ENCODE measurements at regions not wholly inside any gene's neighbourhood (a gene's known extent, or its start where the extent isn't known, plus 50 kb on each side); places are given as distances from the start of the nearest gene placed in this dataset.

DNA sequence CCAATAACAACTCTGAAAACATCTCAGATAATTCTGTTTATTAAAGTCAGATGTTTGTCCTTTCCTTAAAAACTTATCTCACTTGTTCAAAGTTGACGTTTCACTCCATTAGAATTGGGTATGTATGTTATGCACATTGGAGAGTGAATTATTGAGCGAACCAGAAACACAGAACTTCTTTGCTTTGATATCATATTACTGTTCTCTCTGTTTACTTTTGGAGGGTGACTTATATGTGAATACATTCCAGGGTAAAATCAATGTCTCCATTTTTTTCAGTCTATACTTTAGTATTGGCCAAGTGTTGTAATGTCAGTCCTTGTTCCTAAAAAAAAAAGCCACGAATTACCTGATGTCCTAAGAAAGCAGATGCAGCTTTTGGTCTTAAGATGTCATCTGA, 307.4 kb downstream of the CSNK1G3 start:
- DNase-seq, result no peak

DNA sequence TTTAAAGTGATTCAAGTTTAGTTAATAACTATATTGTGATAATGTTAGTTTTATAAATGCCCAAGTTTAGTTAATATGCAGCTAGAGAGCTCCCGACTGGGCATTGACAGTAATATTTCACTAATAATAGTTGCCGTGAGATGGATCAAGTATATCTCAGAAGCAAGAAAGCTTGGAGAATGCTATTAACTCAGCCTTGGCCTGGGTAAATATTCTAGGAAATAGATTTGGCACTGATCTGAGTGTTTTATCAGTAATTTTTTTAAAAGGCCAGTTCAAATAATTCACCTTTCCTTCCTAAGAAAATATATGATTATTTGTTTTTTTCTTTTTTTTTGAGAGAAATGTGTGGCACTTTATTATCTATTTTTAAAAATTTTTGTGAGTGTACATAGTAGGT, 305.3 kb downstream of the CSNK1G3 start:
- DNase-seq, result no peak

DNA sequence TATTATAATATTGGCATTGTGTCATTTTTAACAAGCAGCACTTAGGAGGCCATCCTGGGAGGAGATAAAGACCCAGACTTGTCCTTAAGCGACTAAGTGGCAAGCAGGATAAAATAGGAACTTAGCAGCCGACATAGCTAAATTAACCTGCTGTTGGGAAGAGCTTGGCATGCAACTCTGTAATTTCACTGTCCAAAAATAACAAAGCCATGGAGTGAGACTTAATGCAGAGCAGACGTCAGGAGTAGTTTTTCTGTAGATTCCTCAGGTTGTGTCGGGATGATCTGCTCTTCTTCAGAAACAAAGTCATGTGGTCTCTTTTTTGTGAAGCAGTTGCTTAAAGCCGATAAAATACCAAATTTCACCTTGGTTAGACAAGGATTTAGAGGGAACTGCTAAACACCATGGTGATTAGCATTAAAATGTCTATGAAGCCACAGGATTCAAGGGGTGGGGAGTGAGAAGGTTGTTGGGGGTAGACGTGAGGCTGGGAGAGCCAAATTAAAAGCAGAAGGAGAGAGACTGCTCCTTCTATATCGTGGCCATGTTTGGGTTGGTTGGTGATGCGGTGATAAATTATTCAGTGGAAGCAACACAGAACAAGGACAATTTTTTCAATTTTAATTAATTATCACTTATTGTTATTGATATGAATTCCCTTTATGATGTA, 303.0 kb downstream of the CSNK1G3 start:
- no peak for DNase-seq

DNA sequence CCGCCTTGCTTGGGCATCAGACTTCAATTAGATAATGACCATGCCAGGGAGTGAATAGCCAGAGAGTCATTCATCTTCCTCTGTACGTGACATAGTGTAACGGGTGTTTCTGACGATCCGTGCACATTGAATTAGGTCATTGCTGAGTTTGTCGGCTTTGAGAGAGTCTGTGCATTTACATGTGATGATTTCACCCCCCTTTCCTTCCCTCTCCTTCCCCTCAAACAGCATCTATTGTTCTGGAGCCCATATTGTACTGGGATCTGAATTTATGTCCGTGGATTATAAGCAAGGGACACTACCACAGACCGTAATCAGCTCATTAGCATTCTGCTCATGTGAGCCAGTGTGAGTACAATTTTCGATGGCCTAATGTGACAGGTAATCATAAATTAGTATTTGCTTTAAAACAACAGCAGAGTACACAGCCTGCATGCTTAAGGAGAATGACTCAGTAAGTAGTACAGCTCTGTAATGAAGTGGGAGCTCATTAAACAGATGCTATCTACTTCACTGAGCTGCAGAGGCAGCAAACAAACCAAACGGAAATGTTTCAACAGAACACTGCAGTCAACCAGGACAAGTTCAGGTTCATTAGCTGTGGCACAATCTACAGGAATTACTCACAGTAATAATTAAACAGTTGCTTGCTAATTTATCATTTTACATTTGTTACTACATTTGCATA, 302.1 kb downstream of the CSNK1G3 start:
- DNase-seq, result peak; percentile 64

DNA sequence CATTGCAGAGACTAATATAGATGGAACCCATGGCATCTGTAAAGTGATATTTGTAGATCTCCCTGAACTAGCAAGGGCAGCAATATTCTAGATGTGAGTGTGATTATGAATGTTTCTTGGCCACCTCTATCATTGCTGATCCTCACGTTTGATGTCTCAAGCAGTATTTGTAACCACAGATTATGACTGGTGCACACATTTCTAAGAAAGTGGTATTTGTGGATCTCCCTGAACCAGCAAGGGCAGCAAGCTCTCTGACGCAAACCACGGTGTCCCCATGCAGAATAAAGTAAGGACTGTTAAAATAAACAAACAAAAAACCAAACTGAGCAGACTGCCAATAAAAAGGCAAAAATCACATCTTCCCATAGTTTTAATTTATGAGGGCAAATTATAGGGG, 301.3 kb downstream of the CSNK1G3 start:
- no peak for DNase-seq

DNA sequence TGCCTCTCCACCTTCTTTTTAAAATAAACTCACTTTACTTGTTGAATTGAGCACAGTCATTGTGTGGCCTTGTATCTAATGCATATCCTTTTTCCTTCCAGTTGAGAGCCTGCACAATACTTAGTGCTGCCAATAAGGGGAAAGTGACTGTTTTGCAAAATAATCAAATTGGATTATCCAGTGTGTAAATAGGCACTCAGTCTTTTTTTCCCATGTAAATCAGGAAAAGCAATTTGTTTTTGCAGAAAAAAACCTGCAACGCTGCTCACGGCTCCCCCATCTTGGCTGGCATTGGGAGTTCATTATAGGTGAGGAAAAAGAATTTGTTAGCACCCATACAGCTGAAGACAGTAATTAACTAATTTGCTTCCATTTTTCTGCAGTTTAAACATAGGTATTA, 299.9 kb downstream of the CSNK1G3 start:
- DNase-seq, result no peak

DNA sequence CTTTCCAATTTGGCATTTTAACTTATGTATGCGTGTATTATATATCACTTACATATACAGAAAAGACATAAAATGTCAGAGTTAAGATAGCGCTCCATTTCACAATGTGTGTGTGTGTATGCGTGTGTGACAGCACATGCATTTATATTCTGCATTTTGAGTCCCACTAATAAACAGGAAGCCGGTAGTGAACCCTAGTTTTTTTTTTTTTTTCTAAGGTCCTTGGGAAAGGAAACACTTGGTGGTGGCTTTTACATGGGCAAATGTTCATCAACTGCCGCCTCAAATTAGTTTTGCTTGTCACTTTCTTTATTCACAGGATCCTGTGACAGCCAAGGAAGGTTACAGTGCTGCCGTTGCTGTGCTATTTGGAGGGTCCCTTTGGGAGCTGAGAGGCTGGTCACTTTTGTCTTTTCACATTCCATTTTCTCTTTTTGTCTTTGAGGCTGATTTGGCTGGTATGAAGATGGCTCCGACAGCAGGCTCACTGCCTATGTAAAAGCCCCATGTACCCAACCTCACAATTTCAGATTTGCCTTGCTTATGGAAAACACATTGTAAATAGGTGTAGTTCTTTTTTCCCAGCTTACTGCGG, 298.9 kb downstream of the CSNK1G3 start:
- no peak for DNase-seq

DNA sequence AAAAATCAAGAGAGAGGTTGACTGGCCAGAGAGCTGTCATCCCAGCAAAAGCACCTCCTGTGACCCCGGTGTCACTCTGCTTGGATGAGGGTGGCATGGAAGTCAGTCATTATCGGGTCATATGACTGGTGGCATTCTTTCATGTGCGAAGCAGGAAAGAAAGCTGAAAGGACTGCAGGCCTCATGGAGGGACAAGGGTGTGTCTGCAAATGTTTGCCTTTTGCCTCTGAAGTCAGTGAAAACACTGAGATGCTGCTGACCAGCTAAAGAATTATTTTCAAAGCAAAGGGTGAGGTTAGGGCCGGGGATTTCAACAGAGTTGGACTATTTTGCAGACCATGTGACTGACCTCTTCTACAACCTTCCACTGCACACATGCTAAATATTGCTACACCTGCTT, 298.3 kb downstream of the CSNK1G3 start:
- DNase-seq, result no peak

DNA sequence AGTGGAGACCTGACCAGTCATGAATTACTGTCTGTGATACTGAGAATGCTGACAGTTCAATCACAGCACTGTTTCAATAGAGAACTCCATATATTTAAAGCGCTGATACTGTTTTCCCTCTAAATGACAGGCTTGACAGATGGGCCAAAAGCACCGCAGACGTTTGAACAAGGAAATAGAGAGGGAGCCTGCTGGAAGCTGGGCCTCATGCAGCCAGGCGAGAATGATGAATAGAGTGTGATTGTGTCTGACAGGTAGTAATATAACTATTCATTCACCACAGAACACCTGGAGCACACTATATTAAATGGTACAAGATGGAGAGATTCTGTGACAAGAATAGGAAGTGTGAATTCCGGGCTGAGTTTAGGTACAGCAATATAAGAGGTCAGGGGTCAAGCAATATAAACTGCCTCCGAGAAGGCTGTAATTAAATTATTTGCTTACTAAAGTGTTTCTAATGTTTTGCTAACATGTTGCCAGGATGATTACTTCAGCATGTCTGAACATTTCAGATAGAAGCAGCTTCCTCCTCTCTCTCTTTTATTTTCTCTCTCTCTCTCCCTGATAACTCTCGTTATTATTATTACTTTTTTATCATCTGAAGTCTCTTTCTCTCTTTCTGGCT, 297.7 kb downstream of the CSNK1G3 start:
- DNase-seq, result peak; percentile 46

DNA sequence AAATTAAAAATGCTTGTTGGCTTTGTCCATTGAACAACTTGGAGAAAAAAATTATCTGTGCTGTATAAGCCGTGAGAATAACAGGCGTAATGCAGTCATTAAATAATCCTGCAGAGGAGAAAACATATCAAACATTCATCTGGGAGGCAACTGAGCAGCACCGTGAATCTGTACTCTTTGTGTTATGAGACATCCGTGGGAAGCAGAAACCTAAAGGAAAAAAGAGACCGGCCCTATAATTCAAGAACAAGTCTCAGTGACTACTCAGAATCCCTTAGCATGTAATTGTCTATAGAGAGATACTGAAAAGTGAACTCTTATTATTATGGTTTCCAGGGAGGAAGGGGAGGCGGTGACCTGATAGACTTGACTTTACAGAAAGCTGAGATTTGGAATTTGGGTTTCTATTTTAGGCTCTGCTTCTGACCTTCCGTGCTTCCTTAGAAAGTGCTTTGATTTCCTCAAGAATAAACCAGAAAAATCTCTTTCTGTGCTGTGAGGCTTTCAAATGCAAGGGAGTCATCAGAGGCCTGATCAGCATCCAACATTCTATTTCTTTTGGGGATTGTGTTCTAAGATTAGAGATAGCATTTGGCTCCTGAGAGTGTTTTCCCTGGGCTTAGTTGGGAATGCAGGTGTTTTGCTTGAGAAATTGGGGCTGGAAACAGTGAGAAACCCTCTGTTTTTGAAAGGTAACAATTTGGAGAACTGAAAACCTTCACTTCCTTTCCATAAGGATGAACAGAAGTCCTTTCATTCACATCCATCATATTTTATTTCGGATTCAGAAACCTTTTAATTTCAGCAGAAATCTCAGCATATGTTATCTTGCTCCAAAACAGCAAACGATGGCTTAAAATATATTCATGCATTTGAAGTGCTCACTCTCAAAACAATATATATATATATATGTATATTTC, 296.7 kb downstream of the CSNK1G3 start:
- no peak for DNase-seq

DNA sequence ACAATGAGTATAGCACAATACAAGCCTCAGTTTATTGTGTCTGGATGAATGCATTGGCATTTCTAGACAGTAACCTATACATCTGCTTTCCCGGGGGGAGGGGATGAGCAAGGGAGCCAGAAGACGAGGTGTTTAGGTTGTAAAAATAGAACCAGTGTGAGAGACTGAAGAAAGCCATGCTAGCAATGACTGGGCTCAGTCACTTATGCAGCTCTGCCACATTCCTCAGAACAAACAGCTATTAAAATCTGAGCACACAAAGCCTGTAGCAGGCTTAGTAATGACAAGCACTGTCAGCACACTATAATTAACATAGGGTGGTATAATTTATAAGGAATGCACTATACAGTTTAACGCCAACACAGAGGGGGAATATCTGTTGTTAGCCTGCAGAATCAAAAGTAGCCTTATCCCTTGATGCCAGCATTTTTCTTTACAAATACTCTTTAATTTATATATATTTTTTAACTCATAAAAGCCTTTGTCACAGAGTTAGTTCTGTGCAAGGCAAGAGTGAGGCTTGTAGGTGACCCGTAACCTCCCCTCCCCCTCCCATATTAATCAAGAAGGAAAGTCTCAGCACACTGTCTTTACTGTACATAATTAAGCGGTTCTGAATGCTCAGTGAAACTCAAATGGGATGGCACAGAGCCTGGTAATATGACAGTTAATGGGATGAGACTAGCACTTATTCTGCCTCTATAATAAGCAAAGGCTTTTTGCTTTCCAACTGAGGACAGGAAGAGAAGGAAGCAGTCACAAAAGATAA, 295.4 kb downstream of the CSNK1G3 start:
- no peak for DNase-seq

DNA sequence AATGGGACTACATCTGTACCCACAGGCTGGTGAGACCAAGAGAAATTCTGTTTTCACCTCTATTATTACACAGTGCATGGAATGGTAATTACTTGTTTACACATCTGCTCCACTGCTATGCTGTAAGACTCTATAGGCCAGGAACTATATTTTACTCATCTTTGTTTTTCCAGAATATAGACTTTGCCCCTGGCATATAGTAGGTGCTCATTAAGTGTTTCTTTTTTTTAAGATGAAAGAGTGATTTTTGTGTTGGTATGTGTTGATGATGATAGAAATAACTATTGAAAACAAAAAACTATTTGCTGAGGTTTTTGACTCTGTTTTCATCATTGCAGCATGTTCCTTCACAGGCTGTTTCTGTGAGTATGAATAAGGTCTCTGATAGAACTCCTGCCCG, 294.7 kb downstream of the CSNK1G3 start:
- DNase-seq, result no peak

DNA sequence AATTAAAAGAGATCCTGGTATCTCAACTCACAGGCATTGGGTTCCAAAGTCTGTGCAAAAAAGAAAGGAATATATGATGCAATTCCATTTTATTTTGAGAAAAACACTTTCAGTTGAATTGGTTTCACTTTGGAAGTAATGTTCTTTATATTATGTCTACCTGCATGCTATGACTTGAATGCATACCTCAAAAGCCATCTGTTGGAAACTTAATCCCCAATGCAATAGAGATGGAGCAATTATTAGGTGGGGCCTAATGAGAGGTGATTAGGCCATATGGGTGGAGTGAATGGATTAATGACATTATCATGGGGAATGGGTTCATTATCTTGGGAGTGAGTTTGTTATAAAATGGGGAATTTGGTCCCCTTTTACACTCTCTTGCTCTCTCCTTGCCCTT, 293.3 kb downstream of the CSNK1G3 start:
- peak; percentile 40 for DNase-seq

DNA sequence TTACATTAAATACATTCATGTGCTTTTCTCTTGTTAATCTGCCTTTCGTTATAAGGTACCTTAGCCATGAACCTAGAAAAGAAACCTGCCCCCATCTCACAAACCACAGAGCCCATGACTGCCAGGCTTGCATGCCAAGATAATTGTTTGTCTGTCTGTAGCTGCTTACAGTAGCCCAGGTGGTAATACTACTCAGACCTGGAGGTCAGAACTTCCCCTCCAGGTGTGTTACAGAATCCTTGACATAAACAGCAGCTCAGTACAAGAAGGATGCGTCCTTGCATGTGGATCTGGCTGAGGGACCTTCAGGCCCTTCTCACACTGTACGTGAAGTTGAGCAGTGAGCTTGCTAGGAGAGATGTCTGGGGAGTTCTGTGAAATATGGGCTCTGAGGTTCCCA, 291.4 kb downstream of the CSNK1G3 start:
- no peak for DNase-seq

DNA sequence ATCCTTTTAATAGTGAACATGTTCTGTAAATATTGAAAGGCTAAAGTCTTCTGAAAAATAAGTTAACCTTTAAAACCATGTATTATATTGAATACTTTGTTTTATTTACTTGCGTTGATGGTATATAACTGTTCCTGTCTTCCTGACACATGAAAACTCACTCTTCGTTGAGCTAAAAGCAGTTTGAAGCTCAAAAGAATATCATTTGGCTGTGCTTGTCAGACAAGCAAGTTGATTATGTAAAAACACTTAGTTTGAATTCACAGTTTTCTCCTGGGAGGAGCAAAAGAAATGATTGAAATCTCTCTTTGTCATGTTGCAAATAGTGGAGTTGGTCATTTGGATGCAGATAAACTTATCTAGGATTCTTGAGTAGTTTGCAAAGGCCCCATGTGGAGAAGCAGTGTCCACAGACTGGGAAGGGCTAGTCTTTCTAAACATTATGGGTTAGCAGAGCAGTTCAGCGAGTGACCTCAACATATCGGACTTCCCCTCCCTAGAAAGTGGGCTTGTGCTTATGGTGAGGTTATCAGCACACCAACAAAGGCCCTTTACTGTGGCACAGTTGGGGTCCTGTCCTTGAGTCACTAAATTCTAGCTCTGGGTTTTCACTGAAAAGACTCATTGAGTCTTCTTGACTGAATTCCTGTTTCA, 290.4 kb downstream of the CSNK1G3 start:
- DNase-seq, result no peak

DNA sequence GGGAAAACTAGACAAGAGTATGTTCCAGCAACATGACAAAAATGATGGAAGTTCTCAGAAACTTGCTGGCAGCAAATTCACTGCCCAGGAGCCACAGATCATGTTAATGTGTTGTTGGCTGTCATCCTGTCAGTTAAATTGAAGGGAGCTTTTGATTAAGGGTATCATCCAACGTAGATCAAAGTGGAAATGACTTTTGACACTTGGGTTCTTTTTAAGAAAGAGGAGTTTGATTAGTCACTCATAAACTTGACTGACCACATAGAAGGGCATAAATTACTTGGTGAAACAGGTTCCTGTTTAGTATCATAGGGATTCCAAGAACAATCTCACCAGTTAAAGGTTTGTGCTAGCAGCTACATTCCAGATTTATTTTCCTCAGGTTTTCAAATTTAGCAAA, 288.7 kb downstream of the CSNK1G3 start:
- DNase-seq, result no peak

DNA sequence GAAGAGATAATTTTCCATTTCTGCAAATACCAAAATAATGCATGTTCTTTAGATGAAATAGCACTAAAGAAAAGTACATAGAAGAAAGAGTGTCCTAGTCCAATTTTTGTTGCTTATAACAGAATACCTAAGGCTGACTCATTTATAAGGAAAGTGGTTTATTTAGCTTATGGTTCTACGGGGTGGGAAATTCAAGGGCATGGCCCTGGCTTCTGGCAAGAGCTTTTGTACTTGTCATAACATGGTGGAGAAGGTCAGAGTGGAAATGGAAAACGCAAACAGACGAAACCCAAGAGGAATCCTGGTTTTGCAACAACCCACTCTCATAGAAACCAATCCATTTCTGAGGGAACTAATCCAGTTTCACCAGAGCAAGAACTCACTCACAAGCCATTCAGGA, 283.7 kb downstream of the CSNK1G3 start:
- DNase-seq, result no peak

DNA sequence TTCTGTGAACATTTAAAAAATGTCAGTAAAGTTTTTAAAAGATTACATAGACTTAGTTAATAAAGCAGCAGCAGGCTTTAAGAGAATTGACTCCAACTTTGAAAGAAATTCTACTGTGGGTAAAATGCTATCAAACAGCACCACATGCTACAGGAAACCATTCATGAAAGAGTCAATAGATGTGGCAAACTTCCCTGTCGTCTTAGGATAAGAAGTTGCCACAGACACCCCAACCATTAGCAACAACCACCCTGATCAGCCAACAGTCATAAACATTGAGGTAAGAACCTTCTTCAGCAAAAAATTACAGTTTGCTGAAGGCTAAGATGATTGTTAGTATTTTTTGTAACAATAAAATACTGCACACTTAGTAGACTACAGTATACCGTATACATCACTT, 278.2 kb downstream of the CSNK1G3 start:
- DNase-seq, result no peak

DNA sequence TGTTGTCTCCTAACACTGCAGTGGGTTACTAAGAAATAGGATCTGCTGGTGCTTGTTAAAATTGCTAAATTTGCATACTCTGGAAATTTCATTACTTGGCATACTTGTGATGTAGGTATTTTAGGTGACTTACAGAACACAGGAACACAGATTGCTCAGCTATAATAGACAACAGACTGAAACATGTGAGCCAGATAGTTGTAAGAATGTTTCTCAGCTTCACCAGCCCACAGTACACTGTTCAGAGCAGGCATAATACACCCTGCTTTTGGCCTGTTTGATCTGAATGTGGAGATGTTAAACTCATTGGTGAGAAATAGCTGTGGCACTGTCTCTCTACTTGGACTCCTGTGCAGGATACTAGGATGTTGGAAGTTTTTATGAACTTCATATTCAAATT, 275.7 kb downstream of the CSNK1G3 start:
- no peak for DNase-seq

DNA sequence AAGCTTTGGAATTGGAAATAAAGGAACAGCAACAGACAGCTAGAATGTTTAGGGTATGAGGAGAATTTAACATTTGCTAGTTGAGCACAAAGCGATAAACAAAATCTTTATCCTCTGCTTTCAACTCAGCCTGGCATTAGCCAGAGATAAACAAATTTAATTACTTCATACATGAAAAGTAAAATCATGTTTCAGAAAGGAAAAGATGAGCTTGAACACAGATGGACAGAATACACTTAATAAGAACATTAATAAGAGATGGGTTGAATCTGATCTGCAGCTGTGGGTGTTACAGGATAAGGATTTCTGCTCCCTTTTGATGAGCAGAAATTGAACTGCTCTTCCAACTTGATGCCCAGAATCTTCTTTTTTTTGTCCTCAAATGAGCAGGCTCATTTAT, 275.2 kb downstream of the CSNK1G3 start:
- no peak for DNase-seq

DNA sequence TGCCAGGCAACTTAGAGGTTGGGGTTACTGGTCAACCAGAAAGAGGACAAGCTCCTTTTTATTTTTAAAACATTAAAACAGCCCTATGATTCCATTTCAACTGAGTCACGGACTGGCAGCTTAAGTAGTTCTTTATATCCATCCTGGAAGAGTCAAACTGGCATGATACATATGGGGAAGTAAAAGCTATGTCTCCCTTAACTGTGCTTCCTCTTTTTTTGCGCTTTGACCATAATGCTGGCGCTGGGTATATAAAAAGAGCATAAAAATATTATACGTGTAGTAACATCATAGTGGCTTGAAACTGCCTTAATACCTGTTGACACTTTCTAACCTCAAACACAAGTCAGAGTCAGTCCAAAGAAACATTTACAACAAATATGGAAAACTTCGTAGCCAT, 274.4 kb downstream of the CSNK1G3 start:
- DNase-seq, result no peak
